SK-N-MC (cell line): ENCODE measurements at regions not wholly inside any gene's neighbourhood (a gene's known extent, or its start where the extent isn't known, plus 50 kb on each side); places are given as distances from the start of the nearest gene placed in this dataset.

Experiments
- DNase-seq: peaks from one replicate; pipeline ENCODE4 v3.0.0-alpha.2; 2011; ENCODE audit warnings: low read depth, low spot score
- H3K27ac ChIP-seq: fragments of 200-600 bp; sonication (generic); 2 replicates; pipeline ENCODE4 v1.5.1; 2016; ENCODE audit warnings: mixed run types
- H3K36me3 ChIP-seq: fragments of 200-600 bp; sonication (generic); 2 replicates; pipeline ENCODE4 v1.6.1; 2017; ENCODE audit warnings: antibody characterized with exemption, low read length, mixed read lengths; ENCODE audit not compliant: insufficient read depth
- H3K4me3 ChIP-seq: fragments of 200-600 bp; sonication (generic); 2 replicates; pipeline ENCODE4 v1.5.1; 2016
- H3K9ac ChIP-seq: fragments of 200-600 bp; sonication (generic); 2 replicates; pipeline ENCODE4 v1.8.0; 2017; ENCODE audit warnings: mixed run types, mixed read lengths; ENCODE audit not compliant: insufficient read length
- H3K9me3 ChIP-seq: fragments of 200-600 bp; sonication (generic); 2 replicates; pipeline ENCODE4 v1.6.1; 2017; ENCODE audit warnings: low read depth, mild to moderate bottlenecking, antibody characterized with exemption, low read length, moderate library complexity, mixed read lengths
- EZH2 ChIP-seq: fragments of 200-600 bp; sonication (generic); IDR thresholded peaks from one replicate; pipeline ENCODE4 v1.6.1; 2017; ENCODE audit warnings: antibody characterized with exemption
- FOXP2 ChIP-seq: optimal IDR thresholded peaks from 2 replicates; pipeline ENCODE3; 2011; ENCODE audit warnings: mild to moderate bottlenecking, moderate library complexity; ENCODE audit not compliant: insufficient read depth; ENCODE audit errors: extremely low read length, control extremely low read depth
- POLR2AphosphoS5 ChIP-seq: IDR thresholded peaks from 2 replicates; pipeline ENCODE4 v1.6.1; 2012; ENCODE audit warnings: mild to moderate bottlenecking, low read depth, low read length, borderline replicate concordance

- no peaks in the 10 kb centered on the region for H3K9me3 ChIP-seq
- TF ChIP-seq EZH2 (no peak), FOXP2 (no peak), POLR2AphosphoS5 (no peak)
- H3K4me3 ChIP-seq, result no peak overlapping the region
- no peak for DNase-seq
- H3K27ac ChIP-seq, result no peak overlapping the region
- H3K36me3 ChIP-seq, result no peaks in the 10 kb centered on the region
- H3K9ac ChIP-seq, result no peak overlapping the region
Measured at GRCh38 chr1:113252166-113252565, 138.1 kb upstream of the MAGI3 start.

- no peaks in the 10 kb centered on the region for H3K9me3 ChIP-seq
- DNase-seq, result no peak
- H3K36me3 ChIP-seq, result no peaks in the 10 kb centered on the region
- TF ChIP-seq FOXP2 (no peak), EZH2 (no peak), POLR2AphosphoS5 (no peak)
- no peak overlapping the region for H3K9ac ChIP-seq
- H3K27ac ChIP-seq, result no peak overlapping the region
- no peak overlapping the region for H3K4me3 ChIP-seq
Measured at GRCh38 chr1:113253187-113253586, 137.1 kb upstream of the MAGI3 start.

DNA sequence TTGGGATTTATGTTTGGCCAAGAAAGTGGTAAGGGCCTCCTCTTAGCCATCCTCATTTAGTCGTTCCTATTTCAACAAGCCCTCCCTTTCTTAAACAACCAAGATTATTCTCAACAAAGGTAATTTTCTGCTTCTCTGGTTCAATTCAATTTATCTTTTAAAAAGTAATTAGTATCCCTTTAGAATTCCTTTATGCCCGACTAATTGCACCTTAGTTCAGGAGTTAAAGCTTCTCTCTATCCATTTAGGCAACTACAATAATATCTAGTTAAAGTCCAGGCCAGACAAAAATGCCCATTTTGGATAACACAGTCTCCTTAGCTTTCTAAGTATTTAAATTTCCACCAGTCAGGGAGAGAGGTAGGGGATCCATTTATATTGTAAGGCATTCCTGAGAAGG is 136.7 kb upstream of the MAGI3 start:
- no peaks in the 10 kb centered on the region for H3K9me3 ChIP-seq
- no peak overlapping the region for H3K9ac ChIP-seq
- no peak for TF ChIP-seq FOXP2
- no peak for TF ChIP-seq EZH2
- TF ChIP-seq POLR2AphosphoS5, result no peak
- no peak for DNase-seq
- no peak overlapping the region for H3K27ac ChIP-seq
- H3K4me3 ChIP-seq, result no peak overlapping the region
- no peaks in the 10 kb centered on the region for H3K36me3 ChIP-seq

- Histone ChIP-seq H3K4me3 (no peak overlapping the region), H3K9ac (no peak overlapping the region), H3K36me3 (no peaks in the 10 kb centered on the region), H3K9me3 (no peaks in the 10 kb centered on the region), H3K27ac (no peak overlapping the region)
- DNase-seq, result no peak
- TF ChIP-seq EZH2 (no peak), POLR2AphosphoS5 (no peak), FOXP2 (no peak)
Measured at GRCh38 chr1:113255038-113255719, 135.1 kb upstream of the MAGI3 start.

DNA sequence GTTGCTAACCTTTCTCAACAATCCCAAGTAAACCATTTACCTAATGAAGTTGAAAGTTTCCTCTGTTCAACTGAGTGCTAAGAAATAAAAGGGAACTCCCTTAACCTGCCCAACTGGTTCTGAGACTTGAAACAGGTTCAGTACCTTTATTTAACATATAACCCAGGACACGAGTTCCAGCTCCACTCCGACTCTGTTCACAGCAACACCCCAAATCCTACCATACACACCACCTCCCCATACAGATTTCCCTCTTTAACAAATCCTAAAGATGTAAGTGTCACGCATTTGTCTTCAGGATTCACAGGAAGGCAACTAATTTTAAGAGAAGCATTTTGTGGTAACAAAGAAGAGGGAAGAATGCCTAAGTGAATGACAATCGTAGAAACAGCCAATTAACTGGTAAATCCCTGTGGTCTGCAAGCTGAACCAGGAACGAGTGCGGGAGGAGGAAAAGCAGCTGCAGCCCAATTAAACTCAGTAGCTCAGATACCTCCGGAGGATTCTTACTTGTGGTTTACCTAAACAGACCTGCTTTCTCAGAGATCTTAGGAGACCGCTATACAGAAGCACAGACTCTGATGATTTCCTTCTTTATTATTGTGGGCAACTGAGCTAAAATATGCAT is 134.5 kb upstream of the MAGI3 start:
- Histone ChIP-seq H3K9me3 (no peaks in the 10 kb centered on the region), H3K36me3 (no peaks in the 10 kb centered on the region), H3K27ac (no peak overlapping the region), H3K4me3 (no peak overlapping the region), H3K9ac (no peak overlapping the region)
- no peak for TF ChIP-seq EZH2
- TF ChIP-seq POLR2AphosphoS5, result no peak
- no peak for TF ChIP-seq FOXP2
- DNase-seq, result no peak

- no peaks in the 10 kb centered on the region for H3K9me3 ChIP-seq
- H3K9ac ChIP-seq, result no peak overlapping the region
Measured at GRCh38 chr1:113256348-113256729, 134.0 kb upstream of the MAGI3 start.

GRCh38 chr1:113259988-113260387 is 130.3 kb upstream of the MAGI3 start:
- no peak overlapping the region for H3K27ac ChIP-seq
- H3K4me3 ChIP-seq, result no peak overlapping the region
- no peak overlapping the region for H3K9ac ChIP-seq
- H3K36me3 ChIP-seq, result no peaks in the 10 kb centered on the region
- no peak for TF ChIP-seq FOXP2
- TF ChIP-seq POLR2AphosphoS5, result no peak
- TF ChIP-seq EZH2, result no peak
- no peaks in the 10 kb centered on the region for H3K9me3 ChIP-seq
- DNase-seq, result no peak

More at GRCh38 chr1:113256348-113256729, 134.0 kb upstream of the MAGI3 start:
- TF ChIP-seq FOXP2, result no peak
- no peak for TF ChIP-seq EZH2
- TF ChIP-seq POLR2AphosphoS5, result no peak
- Histone ChIP-seq H3K4me3 (no peak overlapping the region), H3K36me3 (no peaks in the 10 kb centered on the region), H3K27ac (no peak overlapping the region)
- DNase-seq, result no peak

DNA sequence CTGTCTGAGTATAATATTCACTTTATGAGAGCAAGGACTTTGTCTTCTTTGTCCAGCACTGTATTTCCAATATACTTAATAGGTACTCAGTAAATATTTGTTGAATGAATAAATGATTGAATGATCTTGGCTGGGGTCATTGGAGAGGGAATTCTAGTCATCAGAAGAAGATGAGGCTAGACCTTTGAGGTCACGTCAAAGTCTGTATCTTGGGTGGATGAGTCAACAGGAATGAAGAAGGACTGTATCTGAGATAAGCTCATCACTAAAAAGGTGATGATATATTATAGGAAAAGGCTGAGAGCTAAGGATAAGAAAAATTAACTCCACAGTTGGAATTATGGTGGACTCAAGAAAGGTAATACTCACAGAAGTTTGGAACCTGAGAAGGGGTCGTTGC is 125.1 kb upstream of the MAGI3 start:
- Histone ChIP-seq H3K4me3 (no peak overlapping the region), H3K36me3 (no peaks in the 10 kb centered on the region), H3K9ac (no peak overlapping the region), H3K27ac (no peak overlapping the region), H3K9me3 (no peaks in the 10 kb centered on the region)
- no peak for TF ChIP-seq POLR2AphosphoS5
- TF ChIP-seq EZH2, result no peak
- DNase-seq, result no peak
